GM23248 (cell line): ENCODE measurements at regions not wholly inside any gene's neighbourhood (a gene's known extent, or its start where the extent isn't known, plus 50 kb on each side); places are given as distances from the start of the nearest gene placed in this dataset.

Experiments used
- DNase-seq: peaks from one replicate; pipeline ENCODE4 v3.0.0-alpha.2; 2015
- H2AFZ ChIP-seq: fragments of 200-600 bp; sonication (generic); 2 replicates; pipeline ENCODE4 v1.6.1; 2016; ENCODE audit warnings: antibody characterized with exemption
- H3F3A ChIP-seq: fragments of 200-600 bp; sonication (generic); 2 replicates; pipeline ENCODE4 v1.6.1; 2016; ENCODE audit warnings: mild to moderate bottlenecking, antibody characterized with exemption, mixed run types; ENCODE audit not compliant: insufficient read depth
- H3K27ac ChIP-seq: fragments of 200-600 bp; sonication (generic); 2 replicates; pipeline ENCODE4 v1.5.1; 2016; ENCODE audit warnings: mild to moderate bottlenecking
- H3K27me3 ChIP-seq: fragments of 200-600 bp; sonication (generic); replicated peaks from 2 replicates; pipeline ENCODE4 v1.6.1; 2016; ENCODE audit warnings: mild to moderate bottlenecking; ENCODE audit not compliant: insufficient read depth
- H3K36me3 ChIP-seq: fragments of 200-600 bp; sonication (generic); 2 replicates; pipeline ENCODE4 v1.6.1; 2016; ENCODE audit warnings: low read depth, mild to moderate bottlenecking
- H3K4me1 ChIP-seq: fragments of 200-600 bp; sonication (generic); 2 replicates; pipeline ENCODE4 v1.6.1; 2016; ENCODE audit warnings: mild to moderate bottlenecking; ENCODE audit not compliant: insufficient read depth
- H3K4me2 ChIP-seq: fragments of 200-600 bp; sonication (generic); one replicate; pipeline ENCODE4 v1.6.1; 2016; ENCODE audit warnings: mild to moderate bottlenecking; ENCODE audit not compliant: unreplicated experiment
- H3K4me3 ChIP-seq: fragments of 200-600 bp; sonication (generic); 2 replicates; pipeline ENCODE4 v1.5.1; 2016; ENCODE audit warnings: mild to moderate bottlenecking
- H3K79me2 ChIP-seq: fragments of 200-600 bp; sonication (generic); 2 replicates; pipeline ENCODE4 v1.6.1; 2016; ENCODE audit warnings: mild to moderate bottlenecking; ENCODE audit not compliant: insufficient read depth
- H3K9ac ChIP-seq: fragments of 200-600 bp; sonication (generic); 2 replicates; pipeline ENCODE4 v1.6.1; 2016; ENCODE audit warnings: mild to moderate bottlenecking
- H3K9me2 ChIP-seq: fragments of 200-600 bp; sonication (generic); 2 replicates; pipeline ENCODE4 v1.6.1; 2016; ENCODE audit warnings: mixed run types, mild to moderate bottlenecking, moderate library complexity; ENCODE audit not compliant: insufficient read depth
- H3K9me3 ChIP-seq: fragments of 200-600 bp; sonication (generic); one replicate; pipeline ENCODE4 v1.6.1; 2017; ENCODE audit warnings: low read depth
- H4K20me1 ChIP-seq: fragments of 200-600 bp; sonication (generic); 2 replicates; pipeline ENCODE4 v1.6.0; 2016; ENCODE audit not compliant: insufficient read depth
- EZH2 ChIP-seq: fragments of 200-600 bp; sonication (generic); IDR thresholded peaks from 2 replicates; pipeline ENCODE4 v1.6.1; 2018; ENCODE audit warnings: antibody characterized with exemption, mild to moderate bottlenecking; ENCODE audit not compliant: insufficient read depth, poor library complexity, severe bottlenecking
- EZH2phosphoT487 ChIP-seq: fragments of 200-600 bp; sonication (generic); IDR thresholded peaks from 2 replicates; pipeline ENCODE4 v1.6.1; 2018; ENCODE audit warnings: antibody characterized with exemption, moderate library complexity, mild to moderate bottlenecking, low read depth; ENCODE audit not compliant: insufficient read depth
- WGBS, 2 experiments: methylation state at CpG; one replicate each; pipeline ENCODE4 v1.1.6; 2015 to 2017; ENCODE audit warnings: low lambda C conversion rate in 2 of 2, low coverage in 1 of 2; ENCODE audit errors: missing lambda C conversion rate in 2 of 2; 5-methylcytosine and 5-hydroxymethylcytosine counted together
- in situ Hi-C: fragments of 300-500 bp; cut with MboI; formaldehyde crosslinking; loops from 2 replicates; pipeline ENCODE4 v1.15.0; 2020

DNA sequence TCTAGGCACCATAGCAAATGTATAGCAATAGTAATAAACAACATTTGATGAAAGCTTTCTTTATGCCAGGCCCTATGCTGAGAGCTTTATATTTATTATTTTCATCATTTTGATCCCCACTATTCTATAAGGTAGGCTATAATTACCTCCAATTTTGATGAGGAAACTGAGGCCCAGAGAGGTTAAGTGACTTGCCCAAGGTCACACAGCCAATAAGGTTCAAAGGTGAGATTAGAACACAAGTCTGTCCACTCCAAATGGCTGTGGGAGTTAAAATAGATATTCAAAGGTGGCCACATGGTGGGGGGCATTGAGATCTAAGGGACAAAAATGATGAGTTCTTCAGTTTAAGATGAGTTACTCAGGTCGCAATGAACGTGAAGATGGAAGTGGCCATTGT is 269.9 kb downstream of the BMP7 start:
- Histone ChIP-seq H3K27me3 (peaks cover 5% of the 10 kb centered on the region; the same call in 1 of the 2 replicates), H3K9me2 (no peaks in the 10 kb centered on the region), H3K4me3 (no peak overlapping the region), H3F3A (no peaks in the 10 kb centered on the region), H3K79me2 (no peaks in the 10 kb centered on the region), H4K20me1 (no peaks in the 10 kb centered on the region), H3K4me1 (no peaks in the 10 kb centered on the region), H2AFZ (no peak overlapping the region), H3K4me2 (no peak overlapping the region), H3K9ac (no peak overlapping the region), H3K27ac (no peak overlapping the region), H3K36me3 (no peaks in the 10 kb centered on the region), H3K9me3 (no peaks in the 10 kb centered on the region)
- in situ Hi-C loops = no loop called here
- no peak for DNase-seq
- TF ChIP-seq EZH2phosphoT487 (no peak), EZH2 (no peak)
- WGBS, 2 experiments = 70 to 79% methylated on average over 2 of the region's 2 CpGs

DNA sequence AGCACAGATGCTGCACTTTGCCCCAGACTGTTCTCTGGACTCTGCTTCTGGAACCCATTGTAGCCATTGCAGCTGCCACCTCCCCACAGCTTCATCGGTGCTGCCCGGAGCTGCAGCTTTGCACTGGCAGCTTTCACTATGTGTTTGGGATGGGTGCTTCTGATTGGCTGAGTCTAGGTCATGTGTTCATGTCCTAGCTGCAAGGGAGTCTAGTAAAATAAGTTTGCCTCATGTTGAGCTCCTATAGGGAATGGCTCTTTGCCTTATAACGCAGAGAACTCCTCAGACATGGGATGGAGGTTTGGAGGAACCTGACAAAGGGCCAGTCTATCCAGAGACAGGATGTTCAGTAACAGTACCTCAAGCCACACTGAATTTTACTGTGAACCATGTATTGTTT is 268.0 kb downstream of the BMP7 start:
- Histone ChIP-seq H3K9me2 (no peaks in the 10 kb centered on the region), H3K36me3 (no peaks in the 10 kb centered on the region), H3K9me3 (no peaks in the 10 kb centered on the region), H3K4me2 (no peak overlapping the region), H3K27ac (no peak overlapping the region), H3K4me3 (no peak overlapping the region), H3K4me1 (no peaks in the 10 kb centered on the region), H2AFZ (no peak overlapping the region), H3K9ac (no peak overlapping the region), H4K20me1 (no peaks in the 10 kb centered on the region), H3K27me3 (peaks cover 20% of the 10 kb centered on the region), H3F3A (no peaks in the 10 kb centered on the region), H3K79me2 (no peaks in the 10 kb centered on the region)
- 66 to 72% methylated on average over 3 of the region's 3 CpGs for WGBS, 2 experiments
- in situ Hi-C loops = no loop called here
- DNase-seq = peak; percentile 26
- TF ChIP-seq EZH2phosphoT487 (no peak), EZH2 (no peak)

DNA sequence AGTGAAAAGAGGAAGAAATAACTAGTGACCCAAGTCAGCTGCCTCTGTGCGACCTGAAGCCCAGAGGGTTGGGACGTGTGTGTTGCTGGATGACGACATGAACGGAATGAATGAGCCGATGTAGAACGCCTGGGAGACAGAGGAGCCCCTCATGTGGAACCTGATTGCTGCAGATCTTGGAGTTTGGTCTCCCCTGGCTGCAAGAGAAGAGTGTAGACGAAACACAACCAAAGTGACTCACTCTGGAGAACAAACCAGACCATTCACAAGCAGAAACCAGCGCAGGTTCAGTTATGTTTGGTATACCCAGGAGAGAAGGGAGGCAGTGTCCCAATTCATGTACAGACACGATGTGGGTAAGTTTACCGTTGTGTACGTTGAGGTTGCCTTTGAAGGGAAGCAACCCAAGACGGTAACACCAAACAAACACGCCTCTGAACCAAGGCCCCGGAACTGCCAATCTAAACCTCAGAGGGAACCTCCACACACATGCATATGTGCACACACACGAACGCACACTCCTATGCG is 265.9 kb downstream of the BMP7 start:
- no peaks in the 10 kb centered on the region for H3K9me2 ChIP-seq
- in situ Hi-C loops = no loop called here
- no peak overlapping the region for H3K27ac ChIP-seq
- H3F3A ChIP-seq = no peaks in the 10 kb centered on the region
- no peak for DNase-seq
- TF ChIP-seq EZH2 (no peak), EZH2phosphoT487 (no peak)
- H3K27me3 ChIP-seq = peaks cover 32% of the 10 kb centered on the region
- no peaks in the 10 kb centered on the region for H3K79me2 ChIP-seq
- H3K4me3 ChIP-seq = no peak overlapping the region
- no peak overlapping the region for H3K4me2 ChIP-seq
- H4K20me1 ChIP-seq = no peaks in the 10 kb centered on the region
- H3K9me3 ChIP-seq = no peaks in the 10 kb centered on the region
- H3K9ac ChIP-seq = no peak overlapping the region
- no peaks in the 10 kb centered on the region for H3K36me3 ChIP-seq
- 63 to 65% methylated on average over 17 of the region's 17 CpGs for WGBS, 2 experiments
- H3K4me1 ChIP-seq = no peaks in the 10 kb centered on the region
- no peak overlapping the region for H2AFZ ChIP-seq

DNA sequence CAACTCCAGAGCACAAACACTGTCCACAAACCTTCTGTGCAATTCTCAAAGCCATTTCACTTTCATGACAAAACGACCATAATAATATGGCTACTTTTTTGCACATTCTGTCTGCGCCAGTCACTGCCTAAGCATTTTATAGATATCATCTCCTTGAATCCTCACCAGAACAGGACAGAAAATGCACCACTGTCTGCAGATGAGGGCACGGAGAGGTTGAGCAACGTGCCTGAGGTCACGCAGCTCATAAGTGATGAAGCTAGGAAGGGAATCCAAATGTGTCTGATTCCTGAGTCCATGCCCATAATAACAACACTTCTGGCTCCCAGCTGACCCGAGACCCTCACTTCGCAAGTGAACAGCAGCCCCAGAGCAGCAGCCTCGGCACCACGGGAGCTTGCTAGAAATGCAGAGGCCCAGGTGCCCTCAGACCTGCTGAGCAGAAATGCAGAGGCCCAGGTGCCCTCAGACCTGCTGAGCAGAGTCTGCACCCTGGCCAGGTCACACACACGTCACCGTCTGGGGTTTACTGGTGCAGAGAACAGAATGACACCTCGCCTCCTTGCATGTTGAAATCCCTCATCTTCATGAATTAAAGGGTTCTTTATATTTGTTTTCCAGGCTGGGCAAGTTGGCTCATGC is 265.2 kb downstream of the BMP7 start:
- Histone ChIP-seq H3K4me1 (no peaks in the 10 kb centered on the region), H3K9me2 (no peaks in the 10 kb centered on the region), H2AFZ (no peak overlapping the region), H3K4me2 (no peak overlapping the region), H3K36me3 (no peaks in the 10 kb centered on the region), H3K4me3 (no peak overlapping the region), H3F3A (no peaks in the 10 kb centered on the region), H3K79me2 (no peaks in the 10 kb centered on the region), H4K20me1 (no peaks in the 10 kb centered on the region), H3K9me3 (no peaks in the 10 kb centered on the region), H3K27me3 (peaks cover 32% of the 10 kb centered on the region), H3K27ac (no peak overlapping the region), H3K9ac (no peak overlapping the region)
- no peak for DNase-seq
- TF ChIP-seq EZH2 (no peak), EZH2phosphoT487 (no peak)
- 53 to 56% methylated on average over 12 of the region's 12 CpGs for WGBS, 2 experiments
- in situ Hi-C loops = no loop called here
